Liver (tissue), 8 donors: ENCODE measurements at regions not wholly inside any gene's neighbourhood (a gene's known extent, or its start where the extent isn't known, plus 50 kb on each side); places are given as distances from the start of the nearest gene placed in this dataset.

Experiments
- DNase-seq: peaks from one replicate; pipeline ENCODE4 v3.0.0-alpha.2; 2017; ENCODE audit warnings: low spot score
- H3K27ac ChIP-seq, 2 donors: one replicate each; pipeline ENCODE4 v1.7.0; 2013; ENCODE audit warnings: inconsistent platforms in 2 of 2, low read length in 2 of 2, control low read depth in 1 of 2, low read depth in 1 of 2, mild to moderate bottlenecking in 1 of 2
- H3K27me3 ChIP-seq, 4 donors: one replicate each; pipeline versions ENCODE4 v1.6.1 to v1.7.0; 2013; ENCODE audit warnings: low read length in 3 of 4, inconsistent platforms in 1 of 4, mild to moderate bottlenecking in 1 of 4, moderate library complexity in 1 of 4; ENCODE audit not compliant: control insufficient read depth in 4 of 4, insufficient read depth in 4 of 4
- H3K36me3 ChIP-seq, 4 donors: one replicate each; pipeline versions ENCODE4 v1.6.1 to v1.7.0; 2013; ENCODE audit warnings: low read length in 3 of 4, mild to moderate bottlenecking in 3 of 4, low read depth in 1 of 4, moderate library complexity in 1 of 4; ENCODE audit not compliant: control insufficient read depth in 4 of 4, insufficient read depth in 3 of 4
- H3K4me1 ChIP-seq, 4 donors: one replicate each; pipeline versions ENCODE4 v1.6.1 to v1.7.0; 2013; ENCODE audit warnings: low read length in 3 of 4, mild to moderate bottlenecking in 3 of 4, moderate library complexity in 1 of 4; ENCODE audit not compliant: control insufficient read depth in 4 of 4, insufficient read depth in 4 of 4
- H3K4me3 ChIP-seq, 3 donors: one replicate each; pipeline versions ENCODE4 v1.6.1 to v1.7.0; 2013; ENCODE audit warnings: low read length in 3 of 3, control low read depth in 1 of 3, low read depth in 1 of 3, mild to moderate bottlenecking in 1 of 3
- H3K9ac ChIP-seq, 2 donors: one replicate each; pipeline ENCODE4 v1.7.0; 2013; ENCODE audit warnings: low read length in 2 of 2, mild to moderate bottlenecking in 2 of 2, moderate library complexity in 2 of 2, control low read depth in 1 of 2, low read depth in 1 of 2
- H3K9me3 ChIP-seq, 4 donors: one replicate each; pipeline versions ENCODE4 v1.6.1 to v1.7.0; 2013; ENCODE audit warnings: low read length in 3 of 4; ENCODE audit not compliant: control insufficient read depth in 4 of 4
- EGR1 ChIP-seq, 2 donors: IDR thresholded peaks; 2 replicates each; pipeline ENCODE4 v1.6.1; 2016 to 2018; ENCODE audit warnings: antibody characterized with exemption in 2 of 2, low read depth in 2 of 2
- FOXA1 ChIP-seq: IDR thresholded peaks from 2 replicates; pipeline ENCODE4 v1.6.1; 2016; ENCODE audit warnings: antibody characterized with exemption
- FOXA2 ChIP-seq: IDR thresholded peaks from 2 replicates; pipeline ENCODE4 v1.6.1; 2016; ENCODE audit warnings: antibody characterized with exemption
- GABPA ChIP-seq, 2 donors: IDR thresholded peaks in 1 of 2; conservative IDR thresholded peaks in 1 of 2; 2 replicates each; pipeline ENCODE4 v1.6.1; 2016; ENCODE audit warnings: antibody characterized with exemption in 2 of 2, mild to moderate bottlenecking in 1 of 2, moderate library complexity in 1 of 2
- HNF4A ChIP-seq, 2 donors: conservative IDR thresholded peaks; 2 replicates each; pipeline ENCODE4 v1.6.1; 2016; ENCODE audit warnings: antibody characterized with exemption in 2 of 2, mild to moderate bottlenecking in 2 of 2
- HNF4G ChIP-seq: IDR thresholded peaks from 2 replicates; pipeline ENCODE4 v1.6.1; 2016; ENCODE audit warnings: antibody characterized with exemption
- JUND ChIP-seq, 2 donors: IDR thresholded peaks; 2 replicates each; pipeline ENCODE4 v1.6.1; 2016; ENCODE audit warnings: antibody characterized with exemption in 2 of 2
- NR2F2 ChIP-seq: IDR thresholded peaks from 2 replicates; pipeline ENCODE4 v1.6.1; 2016; ENCODE audit warnings: antibody characterized with exemption
- RAD21 ChIP-seq, 2 donors: IDR thresholded peaks; 2 replicates each; pipeline ENCODE4 v1.6.1; 2016; ENCODE audit warnings: antibody characterized with exemption in 2 of 2, mild to moderate bottlenecking in 2 of 2
- RXRA ChIP-seq, 2 donors: IDR thresholded peaks; 2 replicates each; pipeline ENCODE4 v1.6.1; 2017 to 2018; ENCODE audit warnings: antibody characterized with exemption in 2 of 2, mild to moderate bottlenecking in 1 of 2
- SP1 ChIP-seq: IDR thresholded peaks from 2 replicates; pipeline ENCODE4 v1.6.1; 2018; ENCODE audit warnings: antibody characterized with exemption, mild to moderate bottlenecking
- TAF1 ChIP-seq: conservative IDR thresholded peaks from 2 replicates; pipeline ENCODE4 v1.6.1; 2016; ENCODE audit warnings: antibody characterized with exemption, mild to moderate bottlenecking
- YY1 ChIP-seq: IDR thresholded peaks from 2 replicates; pipeline ENCODE4 v1.6.1; 2016; ENCODE audit warnings: antibody characterized with exemption, mild to moderate bottlenecking
- WGBS: extraction: QIAGEN DNeasy Blood & Tissue Kit; methylation state at CpG from one replicate; pipeline ENCODE4 v1.1.7; 2013; 5-methylcytosine and 5-hydroxymethylcytosine counted together
- TF ChIP-seq, protein P1 (sequence below): IDR thresholded peaks from 2 replicates; pipeline ENCODE4 v1.6.1; 2016; ENCODE audit warnings: antibody characterized with exemption, mild to moderate bottlenecking
- TF ChIP-seq, protein P2 (sequence below): IDR thresholded peaks from 2 replicates; pipeline ENCODE4 v1.6.1; 2016; ENCODE audit warnings: antibody characterized with exemption
- TF ChIP-seq, protein P3 (sequence below): fragments of 150-350 bp; IDR thresholded peaks from 2 replicates; pipeline ENCODE4 v1.5.1; 2017; ENCODE audit warnings: improper control_type of control experiment, low read depth, low read length; ENCODE audit not compliant: missing input control
- TF ChIP-seq, protein P4 (sequence below): IDR thresholded peaks from 2 replicates; pipeline ENCODE4 v1.6.1; 2016; ENCODE audit warnings: antibody characterized with exemption
- TF ChIP-seq, protein P5 (sequence below): IDR thresholded peaks from 2 replicates; pipeline ENCODE4 v1.6.1; 2016; ENCODE audit warnings: antibody characterized with exemption
- donor health status: healthy.
- donor health status: healthy.
- donor health status: healthy.
- donor health status: healthy.
- donor health status: healthy.

DNA sequence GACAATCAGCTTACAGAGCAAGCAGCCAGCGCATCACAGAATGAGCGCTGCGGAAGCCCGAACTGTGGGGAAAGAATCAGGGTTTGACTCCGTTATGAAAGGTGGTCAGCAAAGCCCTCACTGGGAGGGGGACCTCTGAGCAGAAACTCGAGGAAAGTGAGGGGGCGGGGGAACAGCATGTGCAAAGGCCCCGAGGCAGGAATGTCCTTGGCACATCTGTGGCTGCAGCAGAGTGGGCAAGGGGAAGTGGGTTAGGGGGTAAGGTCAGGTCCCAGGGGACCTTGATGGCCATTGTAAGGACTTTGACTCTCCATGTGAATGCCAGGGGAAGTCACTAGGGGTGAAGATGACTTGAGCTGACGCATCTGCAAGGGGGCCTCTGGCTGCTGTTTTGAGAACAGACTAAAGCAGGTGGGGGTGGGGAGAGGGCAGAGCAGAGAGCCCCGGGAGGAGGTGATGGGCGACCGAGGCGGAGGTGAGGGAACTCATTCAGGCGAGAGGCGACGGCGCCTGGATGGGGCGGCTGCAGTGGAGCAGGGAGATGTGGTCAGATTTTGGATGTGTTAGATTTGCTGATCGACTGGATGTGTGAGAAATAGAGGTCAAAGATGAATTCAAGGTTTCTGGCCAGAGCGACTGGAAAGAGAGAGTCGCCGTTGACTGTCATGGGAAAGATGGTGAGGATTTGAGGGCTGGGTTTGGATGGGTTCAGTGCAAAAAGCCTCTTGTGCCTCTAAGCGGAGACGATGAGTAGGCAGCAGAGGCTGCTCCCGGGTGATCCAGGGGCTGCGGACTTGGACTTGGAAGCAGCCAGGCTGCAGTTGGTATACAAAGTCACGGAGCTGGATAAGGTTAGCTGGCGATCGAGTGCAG is 108.0 kb upstream of the ZBTB40 start:
- no peaks in the 10 kb centered on the region for H3K27me3 ChIP-seq

More for the DNA sequence above, 108.0 kb upstream of the ZBTB40 start:
- no peaks in the 10 kb centered on the region for H3K36me3 ChIP-seq
- peaks cover 8 to 44% (median 27%) of the 10 kb centered on the region in 4 donors for H3K4me1 ChIP-seq
- H3K9ac ChIP-seq: no peak overlapping the region
- no peak overlapping the region for H3K4me3 ChIP-seq
- TF ChIP-seq GABPA (IDR thresholded peaks at IDR 0.05 in 1 of 2, conservative IDR thresholded peaks at IDR 0.05 in 1 of 2) (no peak), FOXA1 (no peak), SP1 (no peak), RXRA (IDR thresholded peaks at IDR 0.05) (no peak), YY1 (no peak), NR2F2 (no peak), EGR1 (IDR thresholded peaks at IDR 0.05; ENCODE audit: low read depth in 2 of 2) (no peak), FOXA2 (no peak), HNF4A (conservative IDR thresholded peaks at IDR 0.05) (no peak), TAF1 (no peak), RAD21 (IDR thresholded peaks at IDR 0.05) (no peak), JUND (IDR thresholded peaks at IDR 0.05) (no peak), HNF4G (no peak)
- TF ChIP-seq, protein P1, sequence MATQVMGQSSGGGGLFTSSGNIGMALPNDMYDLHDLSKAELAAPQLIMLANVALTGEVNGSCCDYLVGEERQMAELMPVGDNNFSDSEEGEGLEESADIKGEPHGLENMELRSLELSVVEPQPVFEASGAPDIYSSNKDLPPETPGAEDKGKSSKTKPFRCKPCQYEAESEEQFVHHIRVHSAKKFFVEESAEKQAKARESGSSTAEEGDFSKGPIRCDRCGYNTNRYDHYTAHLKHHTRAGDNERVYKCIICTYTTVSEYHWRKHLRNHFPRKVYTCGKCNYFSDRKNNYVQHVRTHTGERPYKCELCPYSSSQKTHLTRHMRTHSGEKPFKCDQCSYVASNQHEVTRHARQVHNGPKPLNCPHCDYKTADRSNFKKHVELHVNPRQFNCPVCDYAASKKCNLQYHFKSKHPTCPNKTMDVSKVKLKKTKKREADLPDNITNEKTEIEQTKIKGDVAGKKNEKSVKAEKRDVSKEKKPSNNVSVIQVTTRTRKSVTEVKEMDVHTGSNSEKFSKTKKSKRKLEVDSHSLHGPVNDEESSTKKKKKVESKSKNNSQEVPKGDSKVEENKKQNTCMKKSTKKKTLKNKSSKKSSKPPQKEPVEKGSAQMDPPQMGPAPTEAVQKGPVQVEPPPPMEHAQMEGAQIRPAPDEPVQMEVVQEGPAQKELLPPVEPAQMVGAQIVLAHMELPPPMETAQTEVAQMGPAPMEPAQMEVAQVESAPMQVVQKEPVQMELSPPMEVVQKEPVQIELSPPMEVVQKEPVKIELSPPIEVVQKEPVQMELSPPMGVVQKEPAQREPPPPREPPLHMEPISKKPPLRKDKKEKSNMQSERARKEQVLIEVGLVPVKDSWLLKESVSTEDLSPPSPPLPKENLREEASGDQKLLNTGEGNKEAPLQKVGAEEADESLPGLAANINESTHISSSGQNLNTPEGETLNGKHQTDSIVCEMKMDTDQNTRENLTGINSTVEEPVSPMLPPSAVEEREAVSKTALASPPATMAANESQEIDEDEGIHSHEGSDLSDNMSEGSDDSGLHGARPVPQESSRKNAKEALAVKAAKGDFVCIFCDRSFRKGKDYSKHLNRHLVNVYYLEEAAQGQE: no peak
- TF ChIP-seq, protein P2, sequence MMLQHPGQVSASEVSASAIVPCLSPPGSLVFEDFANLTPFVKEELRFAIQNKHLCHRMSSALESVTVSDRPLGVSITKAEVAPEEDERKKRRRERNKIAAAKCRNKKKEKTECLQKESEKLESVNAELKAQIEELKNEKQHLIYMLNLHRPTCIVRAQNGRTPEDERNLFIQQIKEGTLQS: no peak
- TF ChIP-seq, protein P3, sequence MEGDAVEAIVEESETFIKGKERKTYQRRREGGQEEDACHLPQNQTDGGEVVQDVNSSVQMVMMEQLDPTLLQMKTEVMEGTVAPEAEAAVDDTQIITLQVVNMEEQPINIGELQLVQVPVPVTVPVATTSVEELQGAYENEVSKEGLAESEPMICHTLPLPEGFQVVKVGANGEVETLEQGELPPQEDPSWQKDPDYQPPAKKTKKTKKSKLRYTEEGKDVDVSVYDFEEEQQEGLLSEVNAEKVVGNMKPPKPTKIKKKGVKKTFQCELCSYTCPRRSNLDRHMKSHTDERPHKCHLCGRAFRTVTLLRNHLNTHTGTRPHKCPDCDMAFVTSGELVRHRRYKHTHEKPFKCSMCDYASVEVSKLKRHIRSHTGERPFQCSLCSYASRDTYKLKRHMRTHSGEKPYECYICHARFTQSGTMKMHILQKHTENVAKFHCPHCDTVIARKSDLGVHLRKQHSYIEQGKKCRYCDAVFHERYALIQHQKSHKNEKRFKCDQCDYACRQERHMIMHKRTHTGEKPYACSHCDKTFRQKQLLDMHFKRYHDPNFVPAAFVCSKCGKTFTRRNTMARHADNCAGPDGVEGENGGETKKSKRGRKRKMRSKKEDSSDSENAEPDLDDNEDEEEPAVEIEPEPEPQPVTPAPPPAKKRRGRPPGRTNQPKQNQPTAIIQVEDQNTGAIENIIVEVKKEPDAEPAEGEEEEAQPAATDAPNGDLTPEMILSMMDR: no peak
- TF ChIP-seq, protein P4, sequence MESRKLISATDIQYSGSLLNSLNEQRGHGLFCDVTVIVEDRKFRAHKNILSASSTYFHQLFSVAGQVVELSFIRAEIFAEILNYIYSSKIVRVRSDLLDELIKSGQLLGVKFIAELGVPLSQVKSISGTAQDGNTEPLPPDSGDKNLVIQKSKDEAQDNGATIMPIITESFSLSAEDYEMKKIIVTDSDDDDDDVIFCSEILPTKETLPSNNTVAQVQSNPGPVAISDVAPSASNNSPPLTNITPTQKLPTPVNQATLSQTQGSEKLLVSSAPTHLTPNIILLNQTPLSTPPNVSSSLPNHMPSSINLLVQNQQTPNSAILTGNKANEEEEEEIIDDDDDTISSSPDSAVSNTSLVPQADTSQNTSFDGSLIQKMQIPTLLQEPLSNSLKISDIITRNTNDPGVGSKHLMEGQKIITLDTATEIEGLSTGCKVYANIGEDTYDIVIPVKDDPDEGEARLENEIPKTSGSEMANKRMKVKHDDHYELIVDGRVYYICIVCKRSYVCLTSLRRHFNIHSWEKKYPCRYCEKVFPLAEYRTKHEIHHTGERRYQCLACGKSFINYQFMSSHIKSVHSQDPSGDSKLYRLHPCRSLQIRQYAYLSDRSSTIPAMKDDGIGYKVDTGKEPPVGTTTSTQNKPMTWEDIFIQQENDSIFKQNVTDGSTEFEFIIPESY: no peak
- TF ChIP-seq, protein P5, sequence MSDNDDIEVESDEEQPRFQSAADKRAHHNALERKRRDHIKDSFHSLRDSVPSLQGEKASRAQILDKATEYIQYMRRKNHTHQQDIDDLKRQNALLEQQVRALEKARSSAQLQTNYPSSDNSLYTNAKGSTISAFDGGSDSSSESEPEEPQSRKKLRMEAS: no peak
- H3K9me3 ChIP-seq: no peaks in the 10 kb centered on the region
- 73% methylated on average over 29 of the region's 29 CpGs for WGBS
- no peak for DNase-seq
- H3K27ac ChIP-seq: no peak overlapping the region
